Transverse colon (tissue), 4 donors: ENCODE measurements at regions not wholly inside any gene's neighbourhood (a gene's known extent, or its start where the extent isn't known, plus 50 kb on each side); places are given as distances from the start of the nearest gene placed in this dataset.

Experiments
- DNase-seq: peaks from one replicate; pipeline ENCODE4 v3.0.0-alpha.2; 2019
- H3K27ac ChIP-seq, 4 donors: fragments of 200-600 bp; sonication (generic); 2 replicates each; pipeline ENCODE4 v1.5.1; 2016 to 2018; ENCODE audit warnings: inconsistent platforms in 4 of 4
- H3K27me3 ChIP-seq: fragments of 200-600 bp; sonication (generic); 2 replicates; pipeline ENCODE4 v1.5.1; 2017; ENCODE audit warnings: inconsistent platforms
- H3K36me3 ChIP-seq, 4 donors: fragments of 200-600 bp; sonication (generic); 2 replicates each; pipeline ENCODE4 v1.5.1; 2017 to 2019; ENCODE audit warnings: inconsistent platforms in 4 of 4
- H3K4me1 ChIP-seq, 4 donors: fragments of 200-600 bp; sonication (generic); 2 replicates each; pipeline ENCODE4 v1.5.1; 2017 to 2020; ENCODE audit warnings: inconsistent platforms in 4 of 4
- H3K4me3 ChIP-seq, 4 donors: fragments of 200-600 bp; sonication (generic); 1 replicate in 1 of 4; 2 replicates in 3 of 4; pipeline versions ENCODE4 v1.5.1 to v1.6.1; 2017 to 2019; ENCODE audit warnings: inconsistent platforms in 4 of 4
- H3K9me3 ChIP-seq, 2 donors: fragments of 200-600 bp; sonication (generic); 2 replicates each; pipeline ENCODE4 v1.5.1; 2017 to 2019; ENCODE audit warnings: inconsistent platforms in 2 of 2
- EP300 ChIP-seq: sonication (generic); formaldehyde crosslinking; IDR thresholded peaks from one replicate; pipeline ENCODE4 v1.6.1; 2017; ENCODE audit warnings: antibody characterized with exemption, low read depth
- POLR2A ChIP-seq: fragments of 450-650 bp; IDR thresholded peaks from one replicate; pipeline ENCODE4 v1.6.1; 2016; ENCODE audit warnings: antibody characterized with exemption, mild to moderate bottlenecking, moderate library complexity
- POLR2AphosphoS5 ChIP-seq, 3 donors: sonication (generic); formaldehyde crosslinking; IDR thresholded peaks; one replicate each; pipeline ENCODE4 v1.6.1; 2016; ENCODE audit warnings: antibody characterized with exemption in 3 of 3
- WGBS, 2 donors: methylation state at CpG; one replicate each; pipeline ENCODE4 v1.1.5; 2018; ENCODE audit warnings: low coverage in 1 of 2; 5-methylcytosine and 5-hydroxymethylcytosine counted together
- in situ Hi-C, 4 donors: fragments of 200-750 bp; cut with MboI; loops; one replicate each; pipeline versions ENCODE4 v1.15.0 to v1.15.1; 2017; ENCODE audit warnings: low sequenced_read_pairs in 3 of 4, low pct_ligation_motif_present in 1 of 4, low pct_unique_long_range_greater_than_20kb in 1 of 4
- intact Hi-C: fragments of 100-400 bp; cut with DNase I; formaldehyde crosslinking; loops from one replicate; pipeline ENCODE4 v1.15.1; 2023; ENCODE audit warnings: low total_unique reads
- TF ChIP-seq, protein P1 (sequence below), 5 experiments: fragments of 200-600 bp in 3 of 5; fragments of 450-650 bp in 2 of 5; sonication (generic) in 3 of 5; IDR thresholded peaks; 1 replicate in 2 of 5; 2 replicates in 3 of 5; pipeline ENCODE4 v1.5.1; 2016 to 2017; ENCODE audit warnings: antibody characterized with exemption in 5 of 5, inconsistent platforms in 3 of 5, mild to moderate bottlenecking in 2 of 5, moderate library complexity in 1 of 5

DNA sequence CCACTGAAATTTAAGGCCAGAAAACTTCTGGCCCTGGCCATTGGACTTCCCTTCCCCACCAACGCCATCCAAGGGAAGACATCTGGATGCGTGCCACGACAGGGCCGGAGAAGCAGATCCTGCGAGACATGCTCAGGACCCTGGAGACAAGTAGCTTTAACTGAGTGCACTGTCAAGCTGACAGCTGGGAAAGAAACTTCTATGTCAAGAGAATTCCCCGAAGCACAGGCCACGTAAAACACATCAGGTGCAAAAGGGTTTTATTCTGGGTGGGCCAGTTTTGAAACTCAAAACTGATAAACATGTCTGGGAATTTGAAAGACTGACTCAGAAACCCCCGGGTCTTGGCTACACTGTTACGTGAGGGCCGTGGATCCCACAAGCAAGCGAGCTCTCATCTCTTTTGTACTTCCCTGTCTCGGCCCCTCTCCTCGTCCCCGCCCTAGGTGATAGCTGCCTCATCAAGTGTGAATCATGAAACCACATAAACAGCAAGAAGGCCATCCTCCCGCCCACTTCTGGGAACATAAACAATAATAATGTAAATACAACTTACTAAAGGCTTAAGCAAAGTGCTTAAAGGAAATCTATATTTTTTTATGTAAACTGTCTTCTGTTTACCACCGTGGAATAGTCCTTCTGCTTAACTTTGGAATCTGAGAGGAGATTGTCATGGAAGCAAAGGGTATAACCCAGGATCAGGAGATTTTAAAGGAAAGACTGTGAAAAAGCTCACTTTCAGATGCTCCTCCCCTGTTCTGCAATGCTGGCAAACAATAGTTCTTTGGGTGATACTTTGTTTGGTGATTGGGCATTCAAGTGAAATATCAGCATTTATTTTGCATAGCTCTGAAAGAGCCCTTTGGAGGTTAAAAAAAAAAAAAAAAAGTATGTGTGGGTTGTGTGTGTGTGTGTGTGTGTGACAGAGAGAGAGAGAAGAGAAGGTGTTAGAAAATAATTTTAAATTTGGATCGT is 406.0 kb upstream of the MAF start:
- Histone ChIP-seq H3K27me3 (no peaks in the 10 kb centered on the region), H3K27ac (no peak overlapping the region), H3K9me3 (no peaks in the 10 kb centered on the region), H3K4me3 (no peak overlapping the region), H3K4me1 (peaks cover 0 to 8% (median 1%) of the 10 kb centered on the region in 4 donors), H3K36me3 (no peaks in the 10 kb centered on the region)
- in situ Hi-C loops (no loop called here), intact Hi-C loops (no loop called here)
- WGBS, 2 donors: 61 to 72% methylated on average over 10 to 17 of the region's 17 CpGs
- TF ChIP-seq POLR2AphosphoS5 (IDR thresholded peaks at IDR 0.05): no peak
- no peak for TF ChIP-seq POLR2A
- TF ChIP-seq EP300: no peak
- TF ChIP-seq, protein P1, sequence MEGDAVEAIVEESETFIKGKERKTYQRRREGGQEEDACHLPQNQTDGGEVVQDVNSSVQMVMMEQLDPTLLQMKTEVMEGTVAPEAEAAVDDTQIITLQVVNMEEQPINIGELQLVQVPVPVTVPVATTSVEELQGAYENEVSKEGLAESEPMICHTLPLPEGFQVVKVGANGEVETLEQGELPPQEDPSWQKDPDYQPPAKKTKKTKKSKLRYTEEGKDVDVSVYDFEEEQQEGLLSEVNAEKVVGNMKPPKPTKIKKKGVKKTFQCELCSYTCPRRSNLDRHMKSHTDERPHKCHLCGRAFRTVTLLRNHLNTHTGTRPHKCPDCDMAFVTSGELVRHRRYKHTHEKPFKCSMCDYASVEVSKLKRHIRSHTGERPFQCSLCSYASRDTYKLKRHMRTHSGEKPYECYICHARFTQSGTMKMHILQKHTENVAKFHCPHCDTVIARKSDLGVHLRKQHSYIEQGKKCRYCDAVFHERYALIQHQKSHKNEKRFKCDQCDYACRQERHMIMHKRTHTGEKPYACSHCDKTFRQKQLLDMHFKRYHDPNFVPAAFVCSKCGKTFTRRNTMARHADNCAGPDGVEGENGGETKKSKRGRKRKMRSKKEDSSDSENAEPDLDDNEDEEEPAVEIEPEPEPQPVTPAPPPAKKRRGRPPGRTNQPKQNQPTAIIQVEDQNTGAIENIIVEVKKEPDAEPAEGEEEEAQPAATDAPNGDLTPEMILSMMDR (IDR thresholded peaks at IDR 0.05): no peak
- DNase-seq: peak; percentile 12

- Histone ChIP-seq H3K9me3 (no peaks in the 10 kb centered on the region), H3K36me3 (no peaks in the 10 kb centered on the region), H3K4me3 (no peak overlapping the region), H3K4me1 (peaks cover 0 to 8% (median 1%) of the 10 kb centered on the region in 4 donors), H3K27me3 (no peaks in the 10 kb centered on the region), H3K27ac (no peak overlapping the region)
- TF ChIP-seq EP300 (no peak), POLR2AphosphoS5 (IDR thresholded peaks at IDR 0.05) (no peak), POLR2A (no peak)
- TF ChIP-seq, protein P1 (IDR thresholded peaks at IDR 0.05): no peak
- in situ Hi-C loops (no loop called here), intact Hi-C loops (no loop called here)
- no peak for DNase-seq
- WGBS, 2 donors: 95 to 100% methylated on average over 2 to 6 of the region's 6 CpGs
These were observed 403.6 kb upstream of the MAF start for GRCh38 chr16:80004113-80004512.

GRCh38 chr16:80002261-80002660 is 401.7 kb upstream of the MAF start:
- in situ Hi-C loops: no loop called here
- Histone ChIP-seq H3K36me3 (no peaks in the 10 kb centered on the region), H3K9me3 (no peaks in the 10 kb centered on the region), H3K4me1 (peaks cover 0 to 8% (median 1%) of the 10 kb centered on the region in 4 donors), H3K27me3 (no peaks in the 10 kb centered on the region), H3K27ac (no peak overlapping the region), H3K4me3 (no peak overlapping the region)
- intact Hi-C loops: no loop called here
- TF ChIP-seq, protein P1 (IDR thresholded peaks at IDR 0.05): no peak
- no peak for TF ChIP-seq EP300
- TF ChIP-seq POLR2AphosphoS5 (IDR thresholded peaks at IDR 0.05): no peak
- no peak for TF ChIP-seq POLR2A
- WGBS, 2 donors: 77 to 95% methylated on average over 2 of the region's 2 CpGs
- DNase-seq: no peak

DNA sequence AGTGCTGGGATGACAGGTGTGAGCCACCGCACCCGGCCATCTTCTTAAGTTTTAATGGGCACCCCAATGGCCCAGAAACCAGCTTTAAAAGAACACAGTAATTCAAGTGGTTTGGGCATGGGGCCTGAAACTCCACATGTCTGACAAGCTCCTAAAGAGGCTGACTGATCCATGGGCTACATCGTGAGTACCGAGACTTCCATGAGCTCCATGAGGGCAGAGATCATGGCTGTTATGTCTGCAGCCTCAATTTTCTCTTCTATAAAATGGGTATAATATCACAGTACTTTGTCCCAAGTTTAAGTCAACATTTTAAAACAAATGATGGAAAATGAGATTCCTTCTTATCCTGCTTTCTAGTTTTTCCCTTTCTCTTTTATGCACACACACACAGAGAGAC is 397.6 kb upstream of the MAF start:
- intact Hi-C loops (no loop called here), in situ Hi-C loops (no loop called here)
- Histone ChIP-seq H3K36me3 (no peaks in the 10 kb centered on the region), H3K4me1 (no peaks in the 10 kb centered on the region), H3K27me3 (no peaks in the 10 kb centered on the region), H3K9me3 (no peaks in the 10 kb centered on the region), H3K27ac (no peak overlapping the region), H3K4me3 (no peak overlapping the region)
- DNase-seq: no peak
- TF ChIP-seq POLR2A: no peak
- no peak for TF ChIP-seq EP300
- TF ChIP-seq, protein P1 (IDR thresholded peaks at IDR 0.05): no peak
- TF ChIP-seq POLR2AphosphoS5 (IDR thresholded peaks at IDR 0.05): no peak
- 93 to 100% methylated on average over 2 to 4 of the region's 4 CpGs for WGBS, 2 donors
